GM21786 (cell line): ENCODE measurements at regions not wholly inside any gene's neighbourhood (a gene's known extent, or its start where the extent isn't known, plus 50 kb on each side); places are given as distances from the start of the nearest gene placed in this dataset.

Source experiments
- ATAC-seq: cut with Tn5 transposase; IDR thresholded peaks from one replicate; pipeline ENCODE4 v1.9.1; 2021; ENCODE audit not compliant: unreplicated experiment

DNA sequence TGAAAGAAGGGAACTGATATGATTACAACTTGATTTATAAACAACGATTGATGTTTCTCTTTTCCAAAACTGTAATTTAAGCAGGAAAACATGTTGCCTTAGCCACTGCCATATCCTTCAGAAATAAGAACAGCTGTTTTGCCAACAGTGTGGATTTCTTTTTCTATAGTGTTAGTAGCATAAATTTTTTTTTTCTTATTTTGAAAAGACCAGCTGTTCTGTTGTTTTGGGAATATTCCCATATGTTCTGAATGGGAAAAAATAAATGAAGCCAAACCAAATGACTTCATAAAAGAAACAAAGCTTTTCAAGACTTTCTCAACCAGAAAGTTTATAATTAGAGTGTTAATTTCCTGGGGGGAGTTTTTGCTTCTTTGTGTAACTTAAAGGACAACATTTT, 83.9 kb upstream of the ARHGAP24 start:
- ATAC-seq: no peak

DNA sequence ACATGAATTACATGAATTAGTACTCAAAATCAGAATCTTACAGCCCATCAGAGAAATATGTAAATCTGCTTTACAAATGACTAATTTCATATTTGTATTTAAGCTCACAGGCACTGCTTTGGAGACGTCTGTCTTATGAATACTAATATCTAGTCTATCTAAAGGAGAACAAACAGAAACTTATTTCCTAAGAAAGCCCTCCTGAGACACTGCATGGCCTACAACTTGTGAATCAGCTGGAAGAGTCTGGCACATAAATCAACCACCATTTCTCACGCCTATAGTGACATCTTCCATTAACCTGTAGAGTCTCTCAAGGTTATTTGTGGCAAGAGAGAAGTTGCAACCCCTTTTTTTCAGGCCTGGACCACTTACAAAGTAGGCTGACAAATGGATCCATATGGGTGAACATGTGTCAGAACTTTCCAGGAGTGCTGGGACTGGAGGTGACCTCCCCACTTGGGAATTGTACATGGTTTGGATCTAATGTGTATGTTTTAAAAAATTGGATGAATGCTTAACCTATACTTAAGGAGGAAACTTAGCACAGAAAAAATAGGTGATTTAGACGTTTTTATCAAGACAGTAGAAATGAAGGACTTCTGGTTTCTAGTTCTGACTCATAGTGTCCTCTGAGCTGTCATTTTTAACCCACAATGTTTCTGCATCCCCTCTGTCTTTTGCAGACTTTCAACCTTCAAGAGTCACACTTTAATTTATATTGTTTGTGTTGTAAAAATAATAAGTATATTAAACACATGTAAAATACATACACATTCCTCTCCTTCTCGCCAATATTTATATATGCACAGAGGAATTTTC, 83.2 kb upstream of the ARHGAP24 start:
- peak; percentile 89 for ATAC-seq

DNA sequence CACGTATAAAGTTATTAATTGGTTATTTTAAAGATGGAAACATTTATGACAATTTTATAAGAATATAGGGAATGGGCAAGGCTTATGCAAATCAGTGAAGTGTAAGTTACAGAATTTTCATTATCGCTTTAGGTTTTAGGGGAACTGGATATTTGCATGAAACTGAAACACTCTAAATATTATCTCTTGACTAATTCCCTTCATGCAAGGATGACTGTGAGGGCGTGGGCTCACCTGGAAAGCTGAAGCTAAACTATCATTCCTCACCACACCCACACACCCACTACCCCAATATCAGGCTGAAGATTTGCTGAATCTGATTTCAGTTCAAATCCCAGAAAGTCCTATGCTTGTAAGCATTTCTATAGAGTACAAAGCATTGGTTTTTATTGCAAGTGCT, 81.7 kb upstream of the ARHGAP24 start:
- ATAC-seq: no peak

DNA sequence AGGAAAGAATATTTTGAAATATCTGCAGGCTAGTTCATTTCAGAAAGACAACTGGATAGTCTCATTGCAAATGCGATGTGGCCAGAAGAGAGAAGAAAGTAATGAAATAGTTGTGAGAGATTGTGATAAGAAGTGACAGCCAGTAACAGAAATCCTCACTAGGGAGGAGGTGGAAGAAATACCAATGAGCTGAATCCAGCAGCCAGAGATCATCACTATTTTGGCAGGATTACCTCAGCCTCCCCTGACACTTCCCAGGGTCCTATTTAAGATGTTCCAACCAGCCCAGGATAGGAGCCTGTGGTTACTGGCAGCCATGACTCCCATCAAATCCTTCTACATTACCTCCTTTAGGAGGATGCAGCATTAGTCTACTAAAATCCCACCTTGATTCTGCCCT, 76.7 kb upstream of the ARHGAP24 start:
- no peak for ATAC-seq

DNA sequence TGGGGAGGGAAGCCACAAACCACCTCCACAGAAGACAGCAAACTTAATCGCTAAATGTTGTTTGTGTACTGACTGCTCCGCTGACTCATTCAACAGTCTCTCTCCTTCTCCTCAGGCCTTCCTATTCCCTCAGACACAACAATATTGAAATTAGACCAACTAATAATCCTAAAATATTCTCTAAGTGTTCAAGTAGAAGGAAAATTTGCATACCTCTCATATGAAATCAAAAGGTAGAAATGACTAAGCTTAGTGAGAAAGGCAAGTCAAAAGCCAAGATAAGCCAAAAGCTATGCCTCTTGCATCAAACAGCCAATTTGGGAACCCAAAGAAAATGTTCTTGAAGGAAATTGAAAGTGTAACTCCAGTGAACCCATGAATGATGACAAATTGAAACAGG, 75.7 kb upstream of the ARHGAP24 start:
- peak; percentile 66 for ATAC-seq

DNA sequence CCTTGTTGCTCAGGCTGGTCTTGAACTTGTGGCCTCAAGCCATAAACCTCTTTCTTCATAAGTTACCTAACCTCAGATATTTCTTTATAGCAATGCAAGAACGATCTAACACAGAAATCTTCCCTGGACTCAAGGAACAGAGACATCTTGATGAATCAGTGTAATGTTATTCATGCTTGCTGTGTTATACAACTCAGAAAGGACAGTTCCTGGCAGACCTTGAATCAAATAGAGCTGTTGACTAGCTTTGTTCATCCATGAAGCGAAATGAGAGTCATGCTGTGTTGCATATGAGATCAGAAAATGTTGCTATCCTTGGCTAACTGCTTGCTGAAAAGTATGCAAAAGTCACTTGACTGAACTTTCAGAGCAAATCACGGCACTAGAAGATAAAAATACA, 72.6 kb upstream of the ARHGAP24 start:
- ATAC-seq: no peak

DNA sequence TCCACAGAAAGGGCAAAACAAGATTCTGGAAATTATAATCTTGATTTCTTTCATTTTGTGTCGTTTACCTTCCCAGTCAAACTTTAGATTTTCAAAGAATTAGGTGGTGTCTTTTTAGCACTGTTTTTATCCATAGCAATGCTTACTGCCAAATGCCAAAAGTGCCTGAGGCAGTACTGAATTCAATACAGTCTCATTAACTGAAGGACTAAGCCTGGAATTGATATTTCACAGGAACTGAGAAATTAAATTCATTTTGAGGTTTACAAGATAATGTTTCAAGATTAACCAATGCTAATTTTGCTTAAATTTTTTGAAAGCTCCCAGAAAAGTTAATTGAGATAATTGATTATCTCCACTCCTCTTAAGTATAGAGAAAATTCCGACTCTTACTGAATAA, 68.8 kb upstream of the ARHGAP24 start:
- no peak for ATAC-seq

DNA sequence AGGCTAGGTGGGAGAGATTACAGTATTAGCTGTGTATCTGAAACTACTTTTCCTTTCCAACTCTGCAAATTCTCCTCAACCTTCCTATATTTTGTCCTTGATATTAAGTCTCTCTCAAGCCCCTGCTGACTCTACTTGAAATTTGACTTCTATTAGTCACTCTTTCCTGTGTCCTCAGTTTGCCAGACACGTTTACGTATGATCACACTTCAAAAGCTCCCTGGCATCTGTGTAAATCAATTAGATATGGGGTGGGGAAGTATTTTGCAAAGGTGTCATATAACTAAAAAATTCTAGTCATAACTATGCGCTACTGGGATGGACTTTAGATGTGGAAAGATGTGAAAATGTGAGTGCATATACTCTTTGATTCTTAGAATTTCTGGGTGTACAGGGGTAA, 67.4 kb upstream of the ARHGAP24 start:
- ATAC-seq: no peak

DNA sequence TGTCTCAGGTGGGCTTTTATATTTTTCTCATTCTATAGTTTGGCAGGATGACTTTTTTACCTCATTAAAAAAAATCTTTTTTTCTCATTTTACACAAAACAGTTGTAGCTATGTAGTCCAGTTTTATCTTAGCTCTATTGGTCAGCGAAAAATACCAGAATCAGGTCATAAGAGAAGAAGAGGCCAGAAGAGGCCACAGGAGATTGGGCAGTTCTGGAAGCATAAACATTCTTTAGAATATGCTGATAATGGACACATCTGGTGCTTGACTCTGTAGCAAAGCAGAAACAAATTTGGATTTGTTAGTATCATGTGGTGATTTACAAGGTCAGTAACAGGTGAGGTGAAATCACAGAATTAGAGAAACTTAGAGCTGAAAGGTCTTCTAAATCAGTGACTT, 66.6 kb upstream of the ARHGAP24 start:
- ATAC-seq: no peak

DNA sequence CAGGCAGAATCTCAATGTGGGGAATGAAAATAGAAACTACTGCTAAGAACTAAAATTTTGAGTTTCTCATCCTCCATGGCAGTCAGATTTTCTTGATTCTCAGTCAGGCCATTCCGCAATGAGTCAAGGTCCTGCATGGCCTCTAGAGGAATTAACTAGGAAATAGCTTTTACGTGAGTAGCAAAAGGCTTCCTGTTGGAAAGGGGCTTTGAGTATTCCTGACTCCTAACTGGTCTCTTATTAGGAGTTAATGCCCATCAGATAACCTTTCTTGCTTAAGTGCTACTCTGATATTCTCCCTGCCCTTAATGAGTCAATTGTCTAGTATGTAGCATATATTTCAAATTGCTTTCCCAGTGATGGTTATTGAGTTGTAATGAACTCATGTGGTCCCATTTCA, 65.7 kb upstream of the ARHGAP24 start:
- ATAC-seq: no peak

DNA sequence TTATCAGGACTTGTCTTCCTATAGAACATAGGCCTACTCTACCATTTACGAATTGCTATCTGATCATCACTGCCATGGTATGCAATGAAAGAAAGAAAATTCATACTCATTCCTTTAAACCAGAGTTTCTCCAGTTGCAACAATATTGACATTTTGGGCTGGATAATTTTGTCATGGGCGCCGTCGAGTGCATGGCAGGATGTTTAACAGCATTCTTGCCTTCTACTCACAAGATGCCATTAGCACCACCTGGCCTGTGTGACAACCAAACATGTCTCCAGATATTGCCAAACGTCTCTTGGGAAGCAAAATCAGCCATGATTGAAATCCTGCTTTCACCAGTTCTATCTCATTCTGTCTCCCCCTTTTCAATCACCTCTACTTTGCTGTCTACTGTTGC, 63.6 kb upstream of the ARHGAP24 start:
- ATAC-seq: no peak

DNA sequence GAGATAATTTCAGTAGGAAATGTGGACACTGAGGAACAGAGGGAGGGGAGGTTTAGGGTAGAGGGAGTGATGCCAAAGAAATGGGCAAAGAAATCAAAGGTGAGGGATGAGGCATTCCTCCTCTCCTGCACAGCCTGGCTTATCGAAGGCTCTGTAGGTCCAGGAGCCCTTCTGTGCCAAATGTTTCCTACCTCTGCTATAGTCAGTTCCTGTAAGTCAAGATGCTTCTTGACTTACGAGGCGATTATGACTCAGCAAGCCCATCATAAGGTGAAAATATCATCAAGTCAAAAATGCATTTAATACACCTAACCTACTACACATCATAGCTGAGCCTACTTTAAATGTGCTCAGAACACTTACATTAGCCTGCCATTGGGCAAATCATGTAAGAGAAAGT, 60.0 kb upstream of the ARHGAP24 start:
- no peak for ATAC-seq

DNA sequence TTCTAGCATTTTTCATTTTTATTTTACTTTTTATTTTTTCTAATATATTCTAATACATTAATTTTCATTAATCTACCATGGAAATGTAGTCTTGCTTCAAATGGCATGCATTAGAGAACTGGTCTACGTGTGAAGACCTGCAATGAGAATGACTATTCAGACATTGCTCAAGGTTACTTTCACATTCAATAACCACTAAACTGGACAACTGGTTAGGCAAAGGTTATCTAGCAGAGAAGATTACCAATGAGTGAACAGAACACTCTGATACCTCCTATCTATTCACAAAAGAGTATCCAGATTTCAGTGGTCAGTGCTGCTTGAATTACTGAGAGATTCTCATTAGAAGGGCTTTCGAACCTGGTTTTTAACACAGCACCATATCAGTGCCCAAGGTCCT, 58.9 kb upstream of the ARHGAP24 start:
- ATAC-seq: no peak

DNA sequence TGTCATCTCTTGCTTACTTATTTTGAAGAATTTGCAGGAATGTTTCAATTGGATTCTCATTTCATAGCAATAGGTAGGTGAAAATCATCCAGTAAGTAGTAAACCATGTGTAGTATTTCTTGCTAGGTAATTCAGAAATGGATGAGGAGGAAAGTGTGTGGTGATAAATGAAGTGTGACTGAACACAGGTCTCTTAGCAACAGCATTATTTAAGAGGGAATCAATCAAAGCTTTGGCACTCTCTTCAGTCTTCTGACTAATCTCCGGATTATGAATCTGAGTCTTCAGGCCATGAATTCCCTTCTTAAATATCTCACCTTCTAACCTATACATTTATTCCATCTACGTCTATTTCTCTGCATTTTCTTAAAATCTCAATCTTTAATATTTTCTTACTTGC, 55.8 kb upstream of the ARHGAP24 start:
- ATAC-seq: no peak

DNA sequence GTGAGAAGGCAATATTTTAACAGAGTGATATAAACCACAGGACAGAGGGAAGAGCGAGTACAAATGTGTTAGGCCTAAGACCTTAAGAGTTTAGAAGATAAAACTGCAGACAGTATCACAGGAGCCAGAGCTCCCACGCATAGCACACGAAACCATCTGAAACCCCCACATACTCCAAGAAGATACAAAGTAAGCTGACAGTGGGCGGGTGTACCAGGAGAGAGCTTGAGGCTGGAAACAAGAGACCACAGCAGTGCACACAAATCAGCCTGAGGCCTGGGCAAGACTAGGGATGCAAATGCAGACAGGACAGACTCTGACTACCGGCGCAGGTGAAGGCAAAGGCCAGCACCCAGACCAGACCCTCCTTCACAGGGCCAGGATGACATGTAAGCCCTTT, 54.1 kb upstream of the ARHGAP24 start:
- ATAC-seq: no peak

DNA sequence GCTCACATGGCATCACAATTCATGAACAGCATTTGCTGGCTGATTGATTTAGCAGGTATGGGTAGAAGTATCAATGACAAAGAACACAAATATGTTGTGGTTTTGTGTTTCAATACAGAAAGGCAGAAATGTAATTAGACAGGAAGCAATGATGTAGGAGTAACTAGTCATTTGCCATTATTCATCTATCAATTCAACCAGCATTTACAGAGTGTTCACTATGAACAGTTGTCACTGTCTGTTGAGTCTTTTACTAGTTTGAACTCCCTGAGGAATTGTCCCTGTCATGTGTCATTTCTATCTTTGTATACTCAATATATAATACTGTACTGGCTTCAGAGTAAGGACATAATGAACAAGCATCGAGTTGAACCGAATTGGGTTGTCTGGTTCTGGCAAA, 51.5 kb upstream of the ARHGAP24 start:
- ATAC-seq: no peak
